ENCODE measurements at regions not wholly inside any gene's neighbourhood (a gene's known extent, or its start where the extent isn't known, plus 50 kb on each side); places are given as distances from the start of the nearest gene placed in this dataset.

DNA sequence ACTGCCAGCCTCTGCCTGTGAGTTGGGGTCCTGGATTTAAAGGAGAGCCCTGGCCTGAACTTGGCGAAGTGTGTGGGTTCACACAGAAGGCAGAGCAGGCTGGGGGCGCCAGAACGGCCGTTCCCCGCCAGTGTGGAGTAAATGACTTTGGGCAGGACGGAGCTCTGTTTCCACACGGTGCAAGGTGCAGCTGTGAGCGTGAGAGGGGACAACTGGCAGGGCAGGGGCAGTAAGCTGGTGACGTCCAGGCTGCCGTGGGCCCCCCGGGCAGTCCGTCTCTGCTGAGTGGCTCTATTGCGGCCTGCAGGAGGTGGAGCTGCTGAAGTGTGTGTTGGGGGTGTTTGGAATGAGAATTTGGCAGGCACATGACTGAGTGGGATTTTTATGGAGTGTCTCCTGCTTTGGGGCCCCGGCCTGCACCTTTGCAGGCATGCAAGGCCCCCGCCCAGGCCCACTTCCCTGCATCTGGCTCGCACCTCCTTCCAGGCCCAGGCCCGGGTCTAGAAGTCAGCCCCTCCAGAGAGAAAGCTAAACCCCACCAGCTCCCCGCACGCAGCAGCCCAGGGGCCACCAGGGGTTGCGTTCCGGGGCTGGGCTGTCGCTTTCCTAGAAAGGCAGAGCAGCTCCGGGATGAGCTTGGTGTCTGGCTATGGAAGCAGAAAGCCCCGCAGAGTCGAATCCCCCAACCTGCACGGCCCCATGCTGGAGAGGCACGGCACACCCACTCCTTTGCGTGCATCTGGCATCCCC is 62.2 kb upstream of the GRPEL1 start:
- POLR2A ChIA-PET: interaction anchor here (1.2 kb wide), 1 partner anchor 9 kb away, joined by 4 read pairs; no protein-coding TSS in a partner anchor
- no TSS peak for BruUV-seq (replicated peaks)

More for the DNA sequence above, 62.2 kb upstream of the GRPEL1 start:
- TF ChIP-seq, protein P1, sequence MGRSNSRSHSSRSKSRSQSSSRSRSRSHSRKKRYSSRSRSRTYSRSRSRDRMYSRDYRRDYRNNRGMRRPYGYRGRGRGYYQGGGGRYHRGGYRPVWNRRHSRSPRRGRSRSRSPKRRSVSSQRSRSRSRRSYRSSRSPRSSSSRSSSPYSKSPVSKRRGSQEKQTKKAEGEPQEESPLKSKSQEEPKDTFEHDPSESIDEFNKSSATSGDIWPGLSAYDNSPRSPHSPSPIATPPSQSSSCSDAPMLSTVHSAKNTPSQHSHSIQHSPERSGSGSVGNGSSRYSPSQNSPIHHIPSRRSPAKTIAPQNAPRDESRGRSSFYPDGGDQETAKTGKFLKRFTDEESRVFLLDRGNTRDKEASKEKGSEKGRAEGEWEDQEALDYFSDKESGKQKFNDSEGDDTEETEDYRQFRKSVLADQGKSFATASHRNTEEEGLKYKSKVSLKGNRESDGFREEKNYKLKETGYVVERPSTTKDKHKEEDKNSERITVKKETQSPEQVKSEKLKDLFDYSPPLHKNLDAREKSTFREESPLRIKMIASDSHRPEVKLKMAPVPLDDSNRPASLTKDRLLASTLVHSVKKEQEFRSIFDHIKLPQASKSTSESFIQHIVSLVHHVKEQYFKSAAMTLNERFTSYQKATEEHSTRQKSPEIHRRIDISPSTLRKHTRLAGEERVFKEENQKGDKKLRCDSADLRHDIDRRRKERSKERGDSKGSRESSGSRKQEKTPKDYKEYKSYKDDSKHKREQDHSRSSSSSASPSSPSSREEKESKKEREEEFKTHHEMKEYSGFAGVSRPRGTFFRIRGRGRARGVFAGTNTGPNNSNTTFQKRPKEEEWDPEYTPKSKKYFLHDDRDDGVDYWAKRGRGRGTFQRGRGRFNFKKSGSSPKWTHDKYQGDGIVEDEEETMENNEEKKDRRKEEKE (IDR thresholded peaks at IDR 0.05; ENCODE audit: borderline replicate concordance in 1 of 2, control insufficient read depth in 1 of 2, low read depth in 2 of 2, low read length in 1 of 2): no peak
- TF ChIP-seq, protein P2, sequence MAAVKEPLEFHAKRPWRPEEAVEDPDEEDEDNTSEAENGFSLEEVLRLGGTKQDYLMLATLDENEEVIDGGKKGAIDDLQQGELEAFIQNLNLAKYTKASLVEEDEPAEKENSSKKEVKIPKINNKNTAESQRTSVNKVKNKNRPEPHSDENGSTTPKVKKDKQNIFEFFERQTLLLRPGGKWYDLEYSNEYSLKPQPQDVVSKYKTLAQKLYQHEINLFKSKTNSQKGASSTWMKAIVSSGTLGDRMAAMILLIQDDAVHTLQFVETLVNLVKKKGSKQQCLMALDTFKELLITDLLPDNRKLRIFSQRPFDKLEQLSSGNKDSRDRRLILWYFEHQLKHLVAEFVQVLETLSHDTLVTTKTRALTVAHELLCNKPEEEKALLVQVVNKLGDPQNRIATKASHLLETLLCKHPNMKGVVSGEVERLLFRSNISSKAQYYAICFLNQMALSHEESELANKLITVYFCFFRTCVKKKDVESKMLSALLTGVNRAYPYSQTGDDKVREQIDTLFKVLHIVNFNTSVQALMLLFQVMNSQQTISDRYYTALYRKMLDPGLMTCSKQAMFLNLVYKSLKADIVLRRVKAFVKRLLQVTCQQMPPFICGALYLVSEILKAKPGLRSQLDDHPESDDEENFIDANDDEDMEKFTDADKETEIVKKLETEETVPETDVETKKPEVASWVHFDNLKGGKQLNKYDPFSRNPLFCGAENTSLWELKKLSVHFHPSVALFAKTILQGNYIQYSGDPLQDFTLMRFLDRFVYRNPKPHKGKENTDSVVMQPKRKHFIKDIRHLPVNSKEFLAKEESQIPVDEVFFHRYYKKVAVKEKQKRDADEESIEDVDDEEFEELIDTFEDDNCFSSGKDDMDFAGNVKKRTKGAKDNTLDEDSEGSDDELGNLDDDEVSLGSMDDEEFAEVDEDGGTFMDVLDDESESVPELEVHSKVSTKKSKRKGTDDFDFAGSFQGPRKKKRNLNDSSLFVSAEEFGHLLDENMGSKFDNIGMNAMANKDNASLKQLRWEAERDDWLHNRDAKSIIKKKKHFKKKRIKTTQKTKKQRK (IDR thresholded peaks at IDR 0.05; ENCODE audit: borderline replicate concordance, low read depth, low read length): no peak
- TF ChIP-seq RBM14 (IDR thresholded peaks at IDR 0.05; ENCODE audit: borderline replicate concordance, insufficient read depth, low read depth, low read length) (no peak), ZKSCAN1 (IDR thresholded peaks at IDR 0.05; ENCODE audit: low read depth, low read length) (no peak), JUND (IDR thresholded peaks at IDR 0.05; ENCODE audit: borderline replicate concordance, low read depth, low read length) (no peak), JUND (tag; IDR thresholded peaks at IDR 0.05; ENCODE audit: borderline replicate concordance, low read depth, low read length) (no peak), CEBPG (CRISPR knock-in tag; IDR thresholded peaks at IDR 0.05) (no peak), CEBPG (tag; conservative IDR thresholded peaks at IDR 0.05 in 1 of 2, IDR thresholded peaks at IDR 0.05 in 1 of 2) (no peak), ZNF197 (CRISPR knock-in tag; IDR thresholded peaks at IDR 0.05; ENCODE audit: low read depth) (no peak), NFRKB (IDR thresholded peaks at IDR 0.05; ENCODE audit: low read depth) (no peak), DIDO1 (tag; IDR thresholded peaks at IDR 0.05; ENCODE audit: low read depth) (no peak), ZNF76 (CRISPR knock-in tag; IDR thresholded peaks at IDR 0.05; ENCODE audit: borderline replicate concordance) (no peak), LARP7 (IDR thresholded peaks at IDR 0.05) (no peak)
- intact Hi-C loops (cut with micrococcal nuclease) (no loop called here), in situ Hi-C loops (cut with MboI) (no loop called here)
- Histone ChIP-seq H4K20me1 (replicated peaks; ENCODE audit: control insufficient read depth, insufficient read depth, low read length) (no peaks in the 10 kb centered on the region), H3K9ac (ENCODE audit: insufficient read depth in 1 of 2, low read depth in 2 of 2, low read length in 2 of 2) (no peak overlapping the region), H3K36me3 (ENCODE audit: control insufficient read depth, insufficient read depth, low read length) (no peaks in the 10 kb centered on the region), H3K9me1 (ENCODE audit: control insufficient read depth, insufficient read depth, low read length) (no peaks in the 10 kb centered on the region), H3K4me3 (no peak overlapping the region), H3K27ac (ENCODE audit: extremely low read depth, low read depth, low read length) (no peak overlapping the region), H2AFZ (ENCODE audit: low read depth, low read length) (no peak overlapping the region), H3K9me3 (replicated peaks; ENCODE audit: control insufficient read depth, insufficient read depth, low read depth, low read length) (no peaks in the 10 kb centered on the region; the same call in 1 of the 2 replicates), H3K27me3 (ENCODE audit: control insufficient read depth in 2 of 2, insufficient read depth in 2 of 2, low read length in 2 of 2) (peaks cover 15 to 52% of the 10 kb centered on the region in 2 experiments), H3K79me2 (ENCODE audit: control insufficient read depth, insufficient read depth, low read length) (no peaks in the 10 kb centered on the region), H3K4me1 (replicated peaks in 1 of 2; ENCODE audit: control insufficient read depth in 2 of 2, insufficient read depth in 2 of 2, low read length in 2 of 2) (peaks cover 0 to 18% of the 10 kb centered on the region in 2 experiments; a peak in 1 of 5 replicates), H3K4me2 (ENCODE audit: insufficient read depth, low read length) (no peak overlapping the region)
- FAIRE-seq (no peak), DNase-seq (ENCODE audit: extremely low read depth in 1 of 4, low spot score in 3 of 4) (no peak), ATAC-seq (no peak)
- CTCF ChIA-PET (ENCODE audit: low intra/inter-chr PET ratio): no interaction called here
- 9% methylated on average over 24 of the region's 28 CpGs for WGBS (ENCODE audit: insufficient coverage, low coverage, missing lambda C conversion rate)

Data from K562 (cell line).